Naive thymus-derived CD4-positive, alpha-beta T cell (primary cell): ENCODE measurements at regions not wholly inside any gene's neighbourhood (a gene's known extent, or its start where the extent isn't known, plus 50 kb on each side); places are given as distances from the start of the nearest gene placed in this dataset.

Source experiments
- ATAC-seq: fragments of 150-1000 bp; cut with Tn5 transposase; 2 replicates; pipeline ENCODE4 v1.10.0; 2021; ENCODE audit warnings: mild to moderate bottlenecking, moderate library complexity
- CTCF ChIA-PET: fragments of 350-600 bp; sonication (Branson Sonifier 250); formaldehyde crosslinking; loops from one replicate; lab custom pipeline; 2021; ENCODE audit warnings: antibody characterized with exemption; lab: Charles Lee
- POLR2A ChIA-PET: fragments of 350-600 bp; sonication (Branson Sonifier 250); formaldehyde crosslinking; loops from one replicate; lab custom pipeline; 2021; ENCODE audit warnings: antibody characterized with exemption, inconsistent platforms; lab: Charles Lee
- DNase-seq, 9 donors: peaks; one replicate each; pipeline versions ENCODE4 v3.0.0 to v3.0.0-alpha.2; 2020 to 2022; ENCODE audit warnings: mixed read lengths in 1 of 9
- H3K27ac ChIP-seq: one replicate; pipeline ENCODE4 v1.7.0; 2013; ENCODE audit warnings: mild to moderate bottlenecking, low read depth, low read length, moderate library complexity
- H3K27me3 ChIP-seq, 2 donors: one replicate each; pipeline ENCODE4 v1.7.0; 2013; ENCODE audit warnings: low read length in 2 of 2, mild to moderate bottlenecking in 2 of 2, moderate library complexity in 2 of 2; ENCODE audit not compliant: control insufficient read depth in 2 of 2, insufficient read depth in 2 of 2
- H3K36me3 ChIP-seq, 3 experiments: 1 replicate in 2 of 3; 2 replicates in 1 of 3; pipeline ENCODE4 v1.7.0; 2013; ENCODE audit warnings: low read length in 3 of 3, mild to moderate bottlenecking in 3 of 3, moderate library complexity in 1 of 3; ENCODE audit not compliant: insufficient read depth in 3 of 3, control insufficient read depth in 2 of 3
- H3K4me1 ChIP-seq, 2 donors: one replicate each; pipeline ENCODE4 v1.7.0; 2013; ENCODE audit warnings: low read length in 2 of 2, mild to moderate bottlenecking in 2 of 2, moderate library complexity in 1 of 2; ENCODE audit not compliant: control insufficient read depth in 2 of 2, insufficient read depth in 2 of 2
- H3K4me3 ChIP-seq: 2 replicates; pipeline ENCODE4 v1.7.0; 2013; ENCODE audit warnings: mild to moderate bottlenecking, low read length
- H3K9me3 ChIP-seq, 3 experiments: 1 replicate in 2 of 3; 2 replicates in 1 of 3; pipeline ENCODE4 v1.7.0; 2013; ENCODE audit warnings: low read length in 3 of 3; ENCODE audit not compliant: control insufficient read depth in 2 of 3
- H3K27ac Mint-ChIP-seq, 9 donors: one replicate each; pipeline ENCODE4 v1.8.0; 2020 to 2022; ENCODE audit warnings: mixed read lengths in 9 of 9, mild to moderate bottlenecking in 8 of 9, moderate library complexity in 5 of 9, inconsistent platforms in 2 of 9
- H3K27me3 Mint-ChIP-seq, 5 donors: one replicate each; pipeline ENCODE4 v1.8.0; 2021 to 2022; ENCODE audit warnings: mixed read lengths in 5 of 5, mild to moderate bottlenecking in 1 of 5
- H3K36me3 Mint-ChIP-seq, 5 donors: one replicate each; pipeline ENCODE4 v1.8.0; 2020 to 2022; ENCODE audit warnings: mixed read lengths in 5 of 5, mild to moderate bottlenecking in 3 of 5, inconsistent platforms in 1 of 5
- H3K4me1 Mint-ChIP-seq, 7 donors: one replicate each; pipeline ENCODE4 v1.8.0; 2020 to 2022; ENCODE audit warnings: mixed read lengths in 7 of 7, mild to moderate bottlenecking in 3 of 7, inconsistent platforms in 1 of 7
- H3K4me3 Mint-ChIP-seq, 10 donors: one replicate each; pipeline ENCODE4 v1.8.0; 2020 to 2022; ENCODE audit warnings: mild to moderate bottlenecking in 10 of 10, mixed read lengths in 10 of 10, moderate library complexity in 6 of 10, inconsistent platforms in 2 of 10
- H3K9me3 Mint-ChIP-seq, 11 donors: one replicate each; pipeline ENCODE4 v1.8.0; 2020 to 2022; ENCODE audit warnings: mixed read lengths in 11 of 11, mild to moderate bottlenecking in 4 of 11, inconsistent platforms in 1 of 11, moderate library complexity in 1 of 11
- intact Hi-C, 2 donors: fragments of 100-400 bp; cut with micrococcal nuclease; formaldehyde crosslinking; loops; one replicate each; pipeline ENCODE4 v1.15.1; 2023

DNA sequence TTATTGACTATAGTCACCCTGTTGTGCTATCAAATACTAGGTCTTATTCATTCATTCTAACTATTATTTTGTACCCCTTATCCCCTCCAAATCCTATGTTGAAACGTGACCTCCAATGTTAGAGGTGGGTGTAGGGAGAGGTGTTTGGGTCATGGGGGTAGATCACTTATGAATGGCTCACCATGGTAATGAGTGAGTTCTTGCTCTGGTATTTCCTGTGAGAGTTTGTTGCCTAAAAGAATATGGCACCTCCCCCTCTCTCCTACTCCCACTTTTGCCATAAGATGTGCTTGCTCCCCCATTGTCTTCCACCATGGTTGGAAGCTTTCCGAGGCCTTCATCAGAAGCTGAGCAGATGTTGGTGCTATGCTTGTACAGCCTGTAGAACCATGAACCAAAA lies 59.3 kb upstream of the BRD7 start:
- Mint-ChIP-seq H3K36me3 (peaks cover 0 to 8% (median 0%) of the 10 kb centered on the region in 5 donors), H3K27me3 (peaks cover 0 to 18% (median 6%) of the 10 kb centered on the region in 5 donors), H3K4me3 (no peak overlapping the region), H3K9me3 (peaks cover 0 to 7% (median 0%) of the 10 kb centered on the region in 11 donors), H3K4me1 (peaks cover 0 to 7% (median 0%) of the 10 kb centered on the region in 7 donors), H3K27ac (no peak overlapping the region)
- ChIA-PET POLR2A (no interaction called here), CTCF (interaction anchor here (1.1 kb wide), 1 partner anchor 378 kb away, joined by 3 read pairs; no protein-coding TSS in a partner anchor)
- intact Hi-C loops = no loop called here
- DNase-seq (no peak), ATAC-seq (no peak)
- Histone ChIP-seq H3K36me3 (no peaks in the 10 kb centered on the region), H3K4me3 (no peak overlapping the region), H3K27ac (no peak overlapping the region), H3K9me3 (no peaks in the 10 kb centered on the region), H3K4me1 (no peaks in the 10 kb centered on the region), H3K27me3 (no peaks in the 10 kb centered on the region)

DNA sequence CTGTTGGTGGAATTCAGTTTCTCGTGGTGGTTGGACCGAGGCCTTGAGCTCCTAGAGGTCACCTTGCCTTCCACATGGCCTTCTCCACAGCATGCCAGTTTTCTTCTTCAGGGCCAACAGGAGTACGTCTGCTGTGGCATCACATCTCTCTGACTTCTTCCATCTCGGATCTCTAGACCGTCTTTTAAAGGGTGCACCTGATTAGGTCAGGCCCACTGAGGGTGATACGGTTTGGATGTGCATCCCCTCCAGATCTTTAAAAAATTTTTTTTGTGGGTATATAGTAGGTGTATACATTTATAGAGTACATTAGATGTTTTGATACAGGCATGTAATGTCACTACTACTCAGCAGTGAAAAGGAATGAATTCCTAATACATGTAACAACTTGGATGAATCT lies 58.3 kb upstream of the BRD7 start:
- Histone ChIP-seq H3K36me3 (no peaks in the 10 kb centered on the region), H3K9me3 (no peaks in the 10 kb centered on the region), H3K4me1 (no peaks in the 10 kb centered on the region), H3K27me3 (no peaks in the 10 kb centered on the region), H3K27ac (no peak overlapping the region), H3K4me3 (no peak overlapping the region)
- peaks cover 0 to 7% (median 0%) of the 10 kb centered on the region in 11 donors for H3K9me3 Mint-ChIP-seq
- intact Hi-C loops = no loop called here
- H3K27me3 Mint-ChIP-seq = peaks cover 0 to 21% (median 5%) of the 10 kb centered on the region in 5 donors
- no peak overlapping the region for H3K27ac Mint-ChIP-seq
- peaks cover 0 to 7% (median 0%) of the 10 kb centered on the region in 7 donors for H3K4me1 Mint-ChIP-seq
- H3K4me3 Mint-ChIP-seq = no peak overlapping the region
- no peak for ATAC-seq
- CTCF ChIA-PET = no interaction called here
- H3K36me3 Mint-ChIP-seq = peaks cover 0 to 5% (median 0%) of the 10 kb centered on the region in 5 donors
- DNase-seq = no peak
- POLR2A ChIA-PET = no interaction called here

DNA sequence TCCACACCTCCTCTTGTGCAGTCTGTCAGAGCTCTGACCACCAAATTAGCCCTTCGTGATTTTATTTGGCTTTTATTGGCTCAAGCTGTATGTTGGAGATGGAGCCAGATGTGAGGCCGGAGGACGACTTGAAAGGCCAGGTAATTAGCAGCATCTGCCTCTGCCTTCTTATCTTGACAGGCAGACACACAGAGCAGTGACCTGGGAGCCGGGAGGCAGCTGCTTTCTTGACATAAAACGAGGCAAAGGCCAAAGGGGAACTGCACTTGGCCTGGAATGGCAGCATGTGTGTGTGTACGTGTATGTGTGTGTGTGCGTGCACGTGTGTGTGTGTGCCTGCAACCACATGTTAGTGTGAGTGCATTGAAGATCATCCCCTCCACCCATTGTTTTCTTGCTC lies 56.9 kb upstream of the BRD7 start:
- Mint-ChIP-seq H3K27me3 (peaks cover 0 to 15% (median 5%) of the 10 kb centered on the region in 5 donors), H3K9me3 (peaks cover 0 to 17% (median 3%) of the 10 kb centered on the region in 11 donors), H3K36me3 (peaks cover 0 to 5% (median 0%) of the 10 kb centered on the region in 5 donors), H3K4me3 (no peak overlapping the region), H3K27ac (no peak overlapping the region), H3K4me1 (peaks cover 0 to 7% (median 0%) of the 10 kb centered on the region in 7 donors)
- H3K4me3 ChIP-seq = no peak overlapping the region
- DNase-seq (no peak), ATAC-seq (no peak)
- intact Hi-C loops = no loop called here
- CTCF ChIA-PET = no interaction called here
- no peaks in the 10 kb centered on the region for H3K4me1 ChIP-seq
- POLR2A ChIA-PET = no interaction called here
- H3K36me3 ChIP-seq = no peaks in the 10 kb centered on the region
- no peaks in the 10 kb centered on the region for H3K27me3 ChIP-seq
- no peaks in the 10 kb centered on the region for H3K9me3 ChIP-seq
- no peak overlapping the region for H3K27ac ChIP-seq

DNA sequence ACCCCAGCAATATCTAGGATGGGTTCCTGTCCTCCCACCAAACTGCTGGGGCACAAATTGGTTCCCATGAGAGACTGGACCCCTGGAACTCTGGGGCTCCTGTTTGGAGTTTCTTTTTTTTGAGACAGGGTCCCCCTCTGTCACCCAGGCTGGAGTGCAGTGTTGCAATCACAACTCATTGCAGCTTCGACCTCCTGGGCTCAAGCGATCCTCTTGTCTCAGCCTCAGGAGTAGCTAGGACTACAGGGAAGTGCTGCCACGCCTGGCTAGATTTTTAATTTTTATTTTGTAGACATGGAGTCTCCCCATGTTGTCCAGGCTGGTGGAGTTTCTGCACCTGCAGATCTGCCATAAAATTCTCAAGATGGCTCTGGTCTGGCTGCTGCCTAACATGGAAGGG lies 56.3 kb upstream of the BRD7 start:
- peaks cover 0 to 2% (median 0%) of the 10 kb centered on the region in 3 experiments for H3K9me3 ChIP-seq
- ChIA-PET POLR2A (no interaction called here), CTCF (no interaction called here)
- Mint-ChIP-seq H3K9me3 (peaks cover 3 to 22% (median 6%) of the 10 kb centered on the region in 11 donors), H3K27ac (no peak overlapping the region), H3K36me3 (peaks cover 0 to 8% (median 3%) of the 10 kb centered on the region in 5 donors), H3K4me1 (peaks cover 0 to 7% (median 0%) of the 10 kb centered on the region in 7 donors), H3K27me3 (peaks cover 4 to 14% (median 5%) of the 10 kb centered on the region in 5 donors), H3K4me3 (no peak overlapping the region)
- no peaks in the 10 kb centered on the region for H3K4me1 ChIP-seq
- no peak for DNase-seq
- no peak overlapping the region for H3K27ac ChIP-seq
- no peak overlapping the region for H3K4me3 ChIP-seq
- no peak for ATAC-seq
- no peaks in the 10 kb centered on the region for H3K36me3 ChIP-seq
- intact Hi-C loops = no loop called here
- H3K27me3 ChIP-seq = no peaks in the 10 kb centered on the region

DNA sequence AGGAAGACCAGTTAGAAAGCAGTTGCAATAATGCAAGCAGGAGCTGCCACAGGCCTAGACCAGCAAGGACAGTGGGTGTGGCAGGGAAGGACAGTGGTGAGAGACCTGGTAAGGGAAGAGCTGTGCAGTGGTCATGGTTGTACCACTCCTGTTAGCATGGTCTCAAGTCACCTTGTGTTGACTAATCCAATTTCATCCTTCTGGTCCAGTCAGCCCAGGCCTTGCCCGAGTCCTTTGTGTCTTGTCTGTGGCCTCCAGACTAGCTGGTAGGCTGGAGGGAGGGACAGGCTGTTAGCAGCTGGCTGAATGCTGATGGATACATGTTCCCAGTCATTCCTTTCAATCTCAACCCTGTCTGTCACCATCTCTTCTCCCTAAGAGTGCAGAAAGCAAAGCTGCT lies 54.1 kb upstream of the BRD7 start:
- DNase-seq (no peak), ATAC-seq (no peak)
- no peaks in the 10 kb centered on the region for H3K4me1 ChIP-seq
- H3K27me3 ChIP-seq = no peaks in the 10 kb centered on the region
- Mint-ChIP-seq H3K4me3 (no peak overlapping the region), H3K9me3 (peaks cover 11 to 43% (median 26%) of the 10 kb centered on the region in 11 donors), H3K4me1 (peaks cover 0 to 7% (median 0%) of the 10 kb centered on the region in 7 donors), H3K27me3 (peaks cover 8 to 17% (median 10%) of the 10 kb centered on the region in 5 donors), H3K36me3 (peaks cover 0 to 22% (median 13%) of the 10 kb centered on the region in 5 donors), H3K27ac (no peak overlapping the region)
- POLR2A ChIA-PET = no interaction called here
- CTCF ChIA-PET = no interaction called here
- intact Hi-C loops = no loop called here
- H3K27ac ChIP-seq = no peak overlapping the region
- H3K4me3 ChIP-seq = no peak overlapping the region
- H3K36me3 ChIP-seq = no peaks in the 10 kb centered on the region
- peaks cover 0 to 19% (median 10%) of the 10 kb centered on the region in 3 experiments for H3K9me3 ChIP-seq

DNA sequence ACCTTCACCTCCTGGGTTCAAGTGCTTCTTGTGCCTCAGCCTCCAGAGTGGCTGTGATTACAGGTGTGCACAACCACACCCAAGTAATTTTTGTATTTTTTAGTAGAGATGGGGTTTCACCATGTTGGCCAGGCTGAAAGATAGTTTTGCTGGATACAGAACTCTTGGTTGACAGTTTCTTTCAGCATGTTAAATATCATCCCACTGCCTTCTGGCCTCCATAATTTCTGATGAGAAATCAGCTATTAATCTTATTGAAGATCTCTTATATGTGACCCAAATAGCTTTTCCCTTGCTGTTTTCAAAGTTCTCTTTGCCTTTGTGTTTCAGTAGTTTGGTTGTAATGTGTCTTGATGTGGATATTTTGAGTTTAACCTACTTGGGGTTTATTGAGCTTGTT lies 50.3 kb upstream of the BRD7 start:
- Histone ChIP-seq H3K9me3 (peaks cover 0 to 20% (median 10%) of the 10 kb centered on the region in 3 experiments), H3K36me3 (no peaks in the 10 kb centered on the region), H3K4me3 (no peak overlapping the region), H3K4me1 (no peaks in the 10 kb centered on the region), H3K27me3 (no peaks in the 10 kb centered on the region), H3K27ac (no peak overlapping the region)
- intact Hi-C loops = no loop called here
- Mint-ChIP-seq H3K4me3 (no peak overlapping the region), H3K27me3 (peaks cover 10 to 23% (median 16%) of the 10 kb centered on the region in 5 donors), H3K4me1 (peaks cover 0 to 2% (median 0%) of the 10 kb centered on the region in 7 donors), H3K9me3 (peaks cover 20 to 75% (median 43%) of the 10 kb centered on the region in 11 donors), H3K27ac (no peak overlapping the region), H3K36me3 (peaks cover 0 to 42% (median 12%) of the 10 kb centered on the region in 5 donors)
- POLR2A ChIA-PET = no interaction called here
- DNase-seq = no peak
- ATAC-seq = no peak
- CTCF ChIA-PET = no interaction called here
